ENCODE measurements at regions not wholly inside any gene's neighbourhood (a gene's known extent, or its start where the extent isn't known, plus 50 kb on each side); places are given as distances from the start of the nearest gene placed in this dataset.
"Not testable (repeated sequence)": the region's sequence is repeated elsewhere in the genome, so short reads cannot be mapped to it uniquely, and the experiment has no call there.

DNA sequence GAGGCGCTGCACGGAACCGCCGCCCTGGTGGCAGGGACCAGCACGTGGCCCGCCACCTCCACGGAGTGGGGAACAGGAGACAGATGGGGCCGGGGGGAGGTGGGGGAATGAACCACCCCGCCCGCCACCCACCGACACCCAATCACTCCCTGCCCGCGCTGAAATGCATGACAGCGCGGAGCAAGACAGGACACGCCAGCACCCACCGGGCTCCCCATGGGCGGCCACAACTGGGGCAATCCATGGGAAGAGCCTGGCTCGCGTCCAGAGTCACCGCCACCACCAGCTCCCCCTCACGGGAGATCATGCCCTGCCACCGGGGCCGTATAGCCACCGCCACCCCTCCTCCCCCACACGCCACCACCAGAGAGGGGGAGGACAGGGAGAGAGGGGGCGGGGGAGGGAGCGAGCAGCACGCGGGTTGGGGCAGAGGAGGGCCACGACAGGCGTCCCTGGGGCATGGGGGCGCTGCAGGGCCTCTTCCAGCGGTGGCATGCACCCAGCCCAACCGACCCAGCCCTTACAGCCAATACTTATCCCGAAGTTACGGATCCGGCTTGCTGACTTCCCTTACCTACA, 744.3 kb upstream of the DEFB115 start:
- H3K4me3 ChIP-seq, result no peak overlapping the region
- intact Hi-C loops (cut with DNase I; ENCODE audit: low total_unique reads), result no loop called here
- no peak for ATAC-seq
- no peak overlapping the region for H3K27ac ChIP-seq
- no peak for DNase-seq
- H3K9me3 ChIP-seq, result no peaks in the 10 kb centered on the region
- H3K4me1 ChIP-seq, result no peaks in the 10 kb centered on the region
- no peaks in the 10 kb centered on the region for H3K36me3 ChIP-seq
- TF ChIP-seq, protein P1, sequence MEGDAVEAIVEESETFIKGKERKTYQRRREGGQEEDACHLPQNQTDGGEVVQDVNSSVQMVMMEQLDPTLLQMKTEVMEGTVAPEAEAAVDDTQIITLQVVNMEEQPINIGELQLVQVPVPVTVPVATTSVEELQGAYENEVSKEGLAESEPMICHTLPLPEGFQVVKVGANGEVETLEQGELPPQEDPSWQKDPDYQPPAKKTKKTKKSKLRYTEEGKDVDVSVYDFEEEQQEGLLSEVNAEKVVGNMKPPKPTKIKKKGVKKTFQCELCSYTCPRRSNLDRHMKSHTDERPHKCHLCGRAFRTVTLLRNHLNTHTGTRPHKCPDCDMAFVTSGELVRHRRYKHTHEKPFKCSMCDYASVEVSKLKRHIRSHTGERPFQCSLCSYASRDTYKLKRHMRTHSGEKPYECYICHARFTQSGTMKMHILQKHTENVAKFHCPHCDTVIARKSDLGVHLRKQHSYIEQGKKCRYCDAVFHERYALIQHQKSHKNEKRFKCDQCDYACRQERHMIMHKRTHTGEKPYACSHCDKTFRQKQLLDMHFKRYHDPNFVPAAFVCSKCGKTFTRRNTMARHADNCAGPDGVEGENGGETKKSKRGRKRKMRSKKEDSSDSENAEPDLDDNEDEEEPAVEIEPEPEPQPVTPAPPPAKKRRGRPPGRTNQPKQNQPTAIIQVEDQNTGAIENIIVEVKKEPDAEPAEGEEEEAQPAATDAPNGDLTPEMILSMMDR (IDR thresholded peaks at IDR 0.05 in 4 of 5, conservative IDR thresholded peaks at IDR 0.05 in 1 of 5), result no peak
- TF ChIP-seq POLR2A (IDR thresholded peaks at IDR 0.05), result no peak
- no peaks in the 10 kb centered on the region for H3K27me3 ChIP-seq
- in situ Hi-C loops (cut with MboI; ENCODE audit: low sequenced_read_pairs in 4 of 4), result no loop called here

DNA sequence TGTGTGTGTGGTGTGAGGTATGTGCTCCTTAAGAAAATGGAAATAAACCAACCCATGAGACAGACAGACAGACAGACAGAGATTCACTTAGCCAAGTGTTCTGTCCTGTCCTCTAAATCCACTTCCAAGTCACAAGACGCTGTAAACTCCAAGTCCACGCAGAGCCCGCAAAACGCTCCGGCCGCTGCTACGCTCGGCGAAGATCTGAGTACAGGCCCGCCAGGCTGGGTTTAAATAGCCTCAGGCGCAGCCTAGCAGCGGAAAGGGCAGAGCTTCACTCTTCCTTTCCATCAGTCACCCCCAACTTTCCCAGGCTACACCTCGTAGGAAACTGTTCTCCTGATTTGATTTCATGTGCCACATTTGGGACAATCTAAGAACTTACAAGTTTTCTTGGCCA, 741.5 kb upstream of the DEFB115 start:
- H3K27me3 ChIP-seq; ATAC-seq; in situ Hi-C loops (cut with MboI; ENCODE audit: low sequenced_read_pairs in 4 of 4); H3K27ac ChIP-seq; H3K9me3 ChIP-seq; H3K4me1 ChIP-seq; H3K4me3 ChIP-seq; DNase-seq; H3K36me3 ChIP-seq; intact Hi-C loops (cut with DNase I; ENCODE audit: low total_unique reads): not testable (repeated sequence)

- H3K4me1 ChIP-seq; H3K27me3 ChIP-seq; H3K4me3 ChIP-seq; ATAC-seq; H3K27ac ChIP-seq; H3K9me3 ChIP-seq; in situ Hi-C loops (cut with MboI; ENCODE audit: low sequenced_read_pairs in 4 of 4); H3K36me3 ChIP-seq; intact Hi-C loops (cut with DNase I; ENCODE audit: low total_unique reads); DNase-seq: not testable (repeated sequence)
Observed at GRCh38 chr20:30518906-30519305, 738.6 kb upstream of the DEFB115 start.

DNA sequence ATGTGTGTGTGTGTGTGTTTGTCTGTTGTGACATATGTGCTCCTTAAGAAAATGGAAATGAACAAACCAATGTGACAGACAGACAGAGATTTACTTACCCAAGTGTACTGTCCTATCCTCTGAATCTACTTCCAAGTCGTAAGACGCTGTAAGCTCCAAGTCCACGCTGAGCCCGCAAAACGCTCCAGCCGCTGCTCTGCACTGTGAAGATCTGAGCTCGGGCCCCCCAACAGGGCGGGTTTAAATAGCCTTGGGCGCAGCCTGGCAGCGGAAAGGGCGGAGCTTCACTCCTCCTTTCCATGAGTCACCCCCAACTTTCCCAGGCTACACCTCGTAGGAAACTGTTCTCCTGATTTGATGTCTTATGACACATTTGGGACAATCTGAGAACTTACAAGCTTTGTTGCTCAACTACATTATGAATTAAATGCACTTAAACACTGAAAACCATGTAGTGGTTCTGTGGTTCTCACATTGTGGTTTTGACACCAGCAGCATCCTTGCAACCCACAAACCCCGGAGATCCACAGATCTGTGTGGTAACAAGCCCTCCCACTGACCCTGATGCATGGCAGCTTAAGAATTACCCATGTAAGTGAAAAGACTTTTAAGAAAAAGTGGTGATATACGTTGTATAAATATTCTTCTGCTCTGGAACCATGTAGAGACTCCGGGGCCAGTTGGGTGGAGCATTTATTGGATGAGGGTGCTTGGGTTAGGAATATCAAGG, 735.6 kb upstream of the DEFB115 start:
- intact Hi-C loops (cut with DNase I; ENCODE audit: low total_unique reads); H3K27me3 ChIP-seq; H3K4me3 ChIP-seq; H3K27ac ChIP-seq; H3K4me1 ChIP-seq; H3K9me3 ChIP-seq; DNase-seq; ATAC-seq; in situ Hi-C loops (cut with MboI; ENCODE audit: low sequenced_read_pairs in 4 of 4); H3K36me3 ChIP-seq: not testable (repeated sequence)

- in situ Hi-C loops (cut with MboI; ENCODE audit: low sequenced_read_pairs in 4 of 4); intact Hi-C loops (cut with DNase I; ENCODE audit: low total_unique reads); H3K36me3 ChIP-seq; H3K9me3 ChIP-seq; ATAC-seq; DNase-seq; H3K4me1 ChIP-seq; H3K27me3 ChIP-seq; H3K4me3 ChIP-seq; H3K27ac ChIP-seq: not testable (repeated sequence)
Observed at GRCh38 chr20:30524155-30524554, 733.3 kb upstream of the DEFB115 start.

GRCh38 chr20:30524761-30525160, 732.7 kb upstream of the DEFB115 start:
- H3K27ac ChIP-seq; H3K4me3 ChIP-seq; H3K27me3 ChIP-seq; H3K9me3 ChIP-seq; in situ Hi-C loops (cut with MboI; ENCODE audit: low sequenced_read_pairs in 4 of 4); intact Hi-C loops (cut with DNase I; ENCODE audit: low total_unique reads); H3K4me1 ChIP-seq; DNase-seq; H3K36me3 ChIP-seq; ATAC-seq: not testable (repeated sequence)

DNA sequence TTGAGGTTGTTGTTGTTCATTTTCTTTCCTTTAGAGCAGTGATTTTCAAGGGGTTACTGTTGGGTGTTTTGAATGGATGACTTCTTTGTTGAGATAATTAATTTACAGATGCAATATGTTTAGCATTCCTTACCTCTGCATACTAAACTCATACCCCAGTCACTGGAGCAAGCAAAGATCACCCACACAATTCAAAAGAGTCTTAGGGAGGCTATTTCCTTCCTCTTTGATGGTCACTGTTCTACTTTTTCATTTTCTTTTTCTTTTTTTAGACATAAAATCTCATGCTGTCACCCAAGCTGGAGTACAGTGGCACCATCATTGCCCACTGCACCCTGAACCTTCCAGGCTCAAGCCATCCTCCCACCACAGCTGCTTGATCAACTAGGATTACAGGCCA, 723.8 kb upstream of the DEFB115 start:
- H3K9me3 ChIP-seq; H3K27ac ChIP-seq; H3K4me3 ChIP-seq; DNase-seq; H3K36me3 ChIP-seq; in situ Hi-C loops (cut with MboI; ENCODE audit: low sequenced_read_pairs in 4 of 4); intact Hi-C loops (cut with DNase I; ENCODE audit: low total_unique reads); H3K27me3 ChIP-seq; ATAC-seq; H3K4me1 ChIP-seq: not testable (repeated sequence)

GRCh38 chr20:30537459-30537858, 720.0 kb upstream of the DEFB115 start:
- intact Hi-C loops (cut with DNase I; ENCODE audit: low total_unique reads); in situ Hi-C loops (cut with MboI; ENCODE audit: low sequenced_read_pairs in 4 of 4); H3K27me3 ChIP-seq; ATAC-seq; H3K27ac ChIP-seq; H3K4me3 ChIP-seq; DNase-seq; H3K36me3 ChIP-seq; H3K9me3 ChIP-seq; H3K4me1 ChIP-seq: not testable (repeated sequence)

GRCh38 chr20:30540330-30541069, 717.0 kb upstream of the DEFB115 start:
- in situ Hi-C loops (cut with MboI; ENCODE audit: low sequenced_read_pairs in 4 of 4); H3K27me3 ChIP-seq; H3K9me3 ChIP-seq; ATAC-seq; H3K4me3 ChIP-seq; DNase-seq; H3K36me3 ChIP-seq; H3K27ac ChIP-seq; intact Hi-C loops (cut with DNase I; ENCODE audit: low total_unique reads); H3K4me1 ChIP-seq: not testable (repeated sequence)

DNA sequence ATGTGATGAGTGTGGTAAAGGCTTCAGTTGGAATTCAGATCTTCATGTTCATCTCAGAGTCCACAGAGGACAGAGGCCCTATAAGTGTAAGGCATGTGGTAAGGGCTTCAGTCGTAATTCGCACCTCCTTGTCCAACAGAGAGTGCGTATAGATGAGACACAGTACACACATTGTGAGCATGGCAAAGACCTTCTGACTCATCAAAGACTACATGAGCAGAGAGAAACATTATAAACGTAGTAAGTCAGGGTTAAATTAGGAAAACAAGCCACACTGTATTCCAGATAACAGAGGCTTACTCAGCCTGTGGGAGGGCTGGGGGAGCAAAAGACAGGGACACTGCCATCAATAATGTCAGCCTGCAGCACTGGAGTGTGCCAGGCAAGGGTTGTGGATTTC, 706.2 kb upstream of the DEFB115 start:
- H3K27ac ChIP-seq; ATAC-seq; DNase-seq; H3K27me3 ChIP-seq; intact Hi-C loops (cut with DNase I; ENCODE audit: low total_unique reads); H3K4me1 ChIP-seq; H3K4me3 ChIP-seq; H3K36me3 ChIP-seq; H3K9me3 ChIP-seq; in situ Hi-C loops (cut with MboI; ENCODE audit: low sequenced_read_pairs in 4 of 4): not testable (repeated sequence)

DNA sequence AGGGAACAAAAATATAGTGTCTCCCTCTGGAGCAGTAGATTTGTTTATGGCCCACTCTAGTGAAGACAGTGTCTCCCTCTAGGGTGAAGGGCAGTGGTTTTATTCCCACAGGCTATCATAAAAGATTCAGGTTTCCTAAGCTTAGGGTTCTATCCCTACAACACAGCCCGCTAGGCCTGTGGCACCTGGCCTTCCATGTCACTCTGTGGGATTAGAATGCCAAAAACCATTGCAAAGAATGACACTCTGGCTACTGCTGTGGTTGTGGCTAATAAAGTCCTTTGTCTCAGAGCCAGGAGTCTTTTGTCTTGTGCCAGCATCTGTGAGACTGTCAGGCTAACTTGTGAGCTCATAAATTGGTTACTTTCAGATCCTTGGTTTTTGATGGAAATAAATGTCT, 700.7 kb upstream of the DEFB115 start:
- intact Hi-C loops (cut with DNase I; ENCODE audit: low total_unique reads); H3K27ac ChIP-seq; ATAC-seq; H3K4me3 ChIP-seq; H3K9me3 ChIP-seq; in situ Hi-C loops (cut with MboI; ENCODE audit: low sequenced_read_pairs in 4 of 4); H3K4me1 ChIP-seq; H3K36me3 ChIP-seq; H3K27me3 ChIP-seq; DNase-seq: not testable (repeated sequence)

Measured in gastrocnemius medialis (tissue), 4 donors.